DND-41 (cell line): ENCODE measurements at regions not wholly inside any gene's neighbourhood (a gene's known extent, or its start where the extent isn't known, plus 50 kb on each side); places are given as distances from the start of the nearest gene placed in this dataset.
A peak's percentile ranks its signal among the peaks of the same experiment; 100 is the strongest.

Experiments
- ATAC-seq: fragments of 200-7000 bp; cut with Tn5 transposase; 3 replicates; pipeline ENCODE4 v1.9.1; 2021; ENCODE audit warnings: low read depth; ENCODE audit not compliant: insufficient read depth
- DNase-seq: peaks from one replicate; pipeline ENCODE4 v3.0.0-alpha.2; 2020
- H2AFZ ChIP-seq: 2 replicates; pipeline ENCODE4 v1.6.0; 2012; ENCODE audit warnings: low read depth, low read length
- H3K27ac ChIP-seq: 2 replicates; pipeline ENCODE4 v1.5.1; 2012; ENCODE audit warnings: low read length, inconsistent platforms
- H3K27me3 ChIP-seq: fragments of 200-600 bp; sonication (generic); 2 replicates; pipeline ENCODE4 v1.6.0; 2012; ENCODE audit warnings: low read length, mild to moderate bottlenecking, inconsistent platforms; ENCODE audit not compliant: insufficient read depth, poor library complexity
- H3K36me3 ChIP-seq: 2 replicates; pipeline ENCODE4 v1.5.1; 2012; ENCODE audit warnings: low read length, inconsistent platforms; ENCODE audit not compliant: insufficient read depth
- H3K4me1 ChIP-seq: 2 replicates; pipeline ENCODE4 v1.5.1; 2012; ENCODE audit warnings: mild to moderate bottlenecking, low read length; ENCODE audit not compliant: insufficient read depth
- H3K4me2 ChIP-seq: 2 replicates; pipeline ENCODE4 v1.6.0; 2012; ENCODE audit warnings: mild to moderate bottlenecking, moderate library complexity, low read length, inconsistent platforms; ENCODE audit not compliant: insufficient read depth
- H3K4me3 ChIP-seq, 2 experiments: fragments of 200-600 bp in 1 of 2; shearing (Covaris generic) in 1 of 2; 2 replicates each; pipeline ENCODE4 v1.5.1; 2012 to 2016; ENCODE audit warnings: inconsistent platforms in 2 of 2, low read length in 2 of 2, mild to moderate bottlenecking in 2 of 2, low read depth in 1 of 2, moderate library complexity in 1 of 2
- H3K79me2 ChIP-seq: 2 replicates; pipeline ENCODE4 v1.6.0; 2012; ENCODE audit warnings: low read length, inconsistent platforms; ENCODE audit not compliant: insufficient read depth
- H3K9ac ChIP-seq: 2 replicates; pipeline ENCODE4 v1.6.0; 2012; ENCODE audit warnings: low read depth, mild to moderate bottlenecking, inconsistent platforms, low read length, moderate library complexity
- H3K9me3 ChIP-seq: 2 replicates; pipeline ENCODE4 v1.5.1; 2012; ENCODE audit warnings: low read length, moderate library complexity, mild to moderate bottlenecking, inconsistent platforms; ENCODE audit not compliant: insufficient read depth, severe bottlenecking
- H4K20me1 ChIP-seq: 2 replicates; pipeline ENCODE4 v1.6.0; 2012; ENCODE audit warnings: low read length; ENCODE audit not compliant: insufficient read depth
- EZH2 ChIP-seq: IDR thresholded peaks from 3 replicates; pipeline ENCODE4 v1.6.1; 2012; ENCODE audit warnings: borderline replicate concordance, low read depth, mild to moderate bottlenecking, moderate library complexity, low read length, inconsistent platforms; ENCODE audit not compliant: severe bottlenecking
- TF ChIP-seq, protein P1 (sequence below): IDR thresholded peaks from 2 replicates; pipeline ENCODE4 v1.5.1; 2012; ENCODE audit warnings: borderline replicate concordance, low read length, moderate library complexity, mild to moderate bottlenecking; ENCODE audit not compliant: poor library complexity, severe bottlenecking; ENCODE audit errors: extremely low read depth

DNA sequence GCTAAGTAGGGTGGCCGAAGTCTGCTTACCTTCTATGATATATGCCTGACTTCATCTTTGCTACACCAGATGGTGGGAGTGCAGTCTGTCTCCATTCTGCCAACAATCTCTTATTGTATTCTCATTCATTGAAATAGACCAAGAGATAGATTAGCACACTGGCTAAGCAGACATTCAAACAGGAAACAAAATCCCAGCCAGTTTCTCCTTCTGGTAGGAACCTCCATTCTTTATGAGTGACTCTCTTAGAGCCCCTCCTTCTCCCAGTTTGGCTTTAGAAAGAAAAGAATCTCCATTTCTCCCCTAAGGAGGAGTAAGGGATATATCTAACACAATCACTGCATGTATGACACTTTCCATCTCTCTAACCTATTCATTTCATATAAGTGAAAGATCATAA, 118.9 kb upstream of the COL5A2 start:
- Histone ChIP-seq H2AFZ (0 out of 2 replicates have a peak overlapping the region, but pooled peaks have one; percentile 54), H3K36me3 (no peaks in the 10 kb centered on the region), H3K4me3 (no peak overlapping the region), H3K79me2 (no peaks in the 10 kb centered on the region), H3K27me3 (no peaks in the 10 kb centered on the region), H3K4me1 (peaks cover 72% of the 10 kb centered on the region), H4K20me1 (no peaks in the 10 kb centered on the region), H3K9ac (no peak overlapping the region), H3K27ac (peak overlapping the region; percentile 15), H3K9me3 (no peaks in the 10 kb centered on the region), H3K4me2 (no peak overlapping the region)
- DNase-seq (no peak), ATAC-seq (no peak)
- no peak for TF ChIP-seq EZH2
- TF ChIP-seq, protein P1, sequence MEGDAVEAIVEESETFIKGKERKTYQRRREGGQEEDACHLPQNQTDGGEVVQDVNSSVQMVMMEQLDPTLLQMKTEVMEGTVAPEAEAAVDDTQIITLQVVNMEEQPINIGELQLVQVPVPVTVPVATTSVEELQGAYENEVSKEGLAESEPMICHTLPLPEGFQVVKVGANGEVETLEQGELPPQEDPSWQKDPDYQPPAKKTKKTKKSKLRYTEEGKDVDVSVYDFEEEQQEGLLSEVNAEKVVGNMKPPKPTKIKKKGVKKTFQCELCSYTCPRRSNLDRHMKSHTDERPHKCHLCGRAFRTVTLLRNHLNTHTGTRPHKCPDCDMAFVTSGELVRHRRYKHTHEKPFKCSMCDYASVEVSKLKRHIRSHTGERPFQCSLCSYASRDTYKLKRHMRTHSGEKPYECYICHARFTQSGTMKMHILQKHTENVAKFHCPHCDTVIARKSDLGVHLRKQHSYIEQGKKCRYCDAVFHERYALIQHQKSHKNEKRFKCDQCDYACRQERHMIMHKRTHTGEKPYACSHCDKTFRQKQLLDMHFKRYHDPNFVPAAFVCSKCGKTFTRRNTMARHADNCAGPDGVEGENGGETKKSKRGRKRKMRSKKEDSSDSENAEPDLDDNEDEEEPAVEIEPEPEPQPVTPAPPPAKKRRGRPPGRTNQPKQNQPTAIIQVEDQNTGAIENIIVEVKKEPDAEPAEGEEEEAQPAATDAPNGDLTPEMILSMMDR = no peak

DNA sequence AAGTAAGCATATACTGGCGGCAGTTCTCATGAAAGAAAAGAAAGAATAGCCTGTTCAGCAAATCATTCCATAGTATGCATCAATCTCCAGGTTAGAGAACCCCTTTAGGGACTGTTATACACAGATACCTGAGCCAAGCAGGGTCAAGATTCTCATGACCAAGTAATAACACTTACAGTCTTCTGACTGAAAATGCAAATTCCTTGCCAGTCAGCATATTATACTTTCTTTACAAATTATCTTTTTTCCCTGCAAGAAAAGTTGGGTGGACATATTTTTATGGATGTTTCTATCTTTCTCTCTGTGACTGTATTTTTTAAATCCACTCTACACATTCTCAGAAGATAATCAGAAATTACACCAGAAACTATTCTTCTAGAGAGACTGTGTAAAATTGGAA, 120.4 kb upstream of the COL5A2 start:
- H3K4me3 ChIP-seq = no peak overlapping the region
- ATAC-seq (no peak), DNase-seq (no peak)
- H3K4me2 ChIP-seq = no peak overlapping the region
- peak overlapping the region; percentile 30; the same call in 1 of the 2 replicates for H2AFZ ChIP-seq
- no peaks in the 10 kb centered on the region for H3K9me3 ChIP-seq
- no peaks in the 10 kb centered on the region for H3K27me3 ChIP-seq
- no peak overlapping the region for H3K9ac ChIP-seq
- peak overlapping the region; percentile 77 for H3K27ac ChIP-seq
- TF ChIP-seq EZH2 = no peak
- TF ChIP-seq, protein P1 = no peak
- H4K20me1 ChIP-seq = no peaks in the 10 kb centered on the region
- peaks cover 81% of the 10 kb centered on the region for H3K4me1 ChIP-seq
- H3K36me3 ChIP-seq = no peaks in the 10 kb centered on the region
- no peaks in the 10 kb centered on the region for H3K79me2 ChIP-seq

DNA sequence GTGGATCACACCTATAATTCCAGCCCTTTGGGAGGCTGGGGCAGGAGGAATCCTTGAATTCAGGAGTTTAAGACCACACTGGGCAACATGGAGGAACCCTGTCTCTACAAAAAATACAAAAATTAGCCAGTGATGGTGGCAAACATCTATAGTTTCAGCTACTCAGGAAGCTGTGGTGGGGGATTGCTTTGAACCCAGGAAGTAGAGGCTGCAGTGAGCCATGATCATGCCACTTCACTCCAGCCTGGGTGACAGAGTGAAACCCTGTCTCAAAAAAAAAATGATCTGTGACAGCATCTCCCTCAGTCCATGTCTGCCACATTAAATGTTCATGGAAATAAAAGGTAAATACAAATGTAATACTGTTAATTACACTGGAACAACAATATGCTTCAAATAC, 121.4 kb upstream of the COL5A2 start:
- Histone ChIP-seq H3K9me3 (no peaks in the 10 kb centered on the region), H2AFZ (peak overlapping the region; percentile 53), H3K4me1 (peaks cover 79% of the 10 kb centered on the region), H3K27ac (peak overlapping the region; percentile 77), H3K9ac (peak overlapping the region; percentile 16; the same call in 1 of the 2 replicates), H3K4me2 (peak overlapping the region; percentile 50), H4K20me1 (no peaks in the 10 kb centered on the region), H3K36me3 (no peaks in the 10 kb centered on the region), H3K79me2 (no peaks in the 10 kb centered on the region), H3K4me3 (no peak overlapping the region; a peak in 1 of 4 replicates), H3K27me3 (no peaks in the 10 kb centered on the region)
- TF ChIP-seq EZH2 = no peak
- TF ChIP-seq, protein P1 = no peak
- ATAC-seq (peak; percentile 93), DNase-seq (peak; percentile 85)
